GM18870 (cell line): ENCODE measurements at regions not wholly inside any gene's neighbourhood (a gene's known extent, or its start where the extent isn't known, plus 50 kb on each side); places are given as distances from the start of the nearest gene placed in this dataset.
"Not testable (repeated sequence)": the region's sequence is repeated elsewhere in the genome, so short reads cannot be mapped to it uniquely, and the experiment has no call there.

Source experiments
- ATAC-seq: cut with Tn5 transposase; IDR thresholded peaks from one replicate; pipeline ENCODE4 v1.9.1; 2021; ENCODE audit warnings: moderate library complexity; ENCODE audit not compliant: unreplicated experiment

DNA sequence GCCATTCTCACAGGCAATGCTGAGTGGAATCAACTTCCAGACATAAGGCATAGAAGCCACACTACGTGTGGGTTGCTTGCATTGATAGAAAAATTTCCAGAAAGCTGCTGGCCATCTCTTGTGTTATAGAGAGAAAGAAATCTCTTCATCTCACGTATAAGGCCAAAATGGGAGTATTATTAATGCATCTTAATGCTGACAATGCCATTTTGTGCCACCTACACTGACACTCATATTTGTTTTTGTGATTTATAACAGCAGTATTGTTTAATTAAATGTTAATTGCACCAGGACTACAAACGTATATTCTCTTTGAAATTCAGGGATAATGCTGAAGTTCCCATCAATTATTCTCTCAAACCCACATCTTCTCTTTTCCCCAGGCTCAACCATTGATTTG lies 56.1 kb upstream of the TMEM132D start:
- ATAC-seq = no peak

DNA sequence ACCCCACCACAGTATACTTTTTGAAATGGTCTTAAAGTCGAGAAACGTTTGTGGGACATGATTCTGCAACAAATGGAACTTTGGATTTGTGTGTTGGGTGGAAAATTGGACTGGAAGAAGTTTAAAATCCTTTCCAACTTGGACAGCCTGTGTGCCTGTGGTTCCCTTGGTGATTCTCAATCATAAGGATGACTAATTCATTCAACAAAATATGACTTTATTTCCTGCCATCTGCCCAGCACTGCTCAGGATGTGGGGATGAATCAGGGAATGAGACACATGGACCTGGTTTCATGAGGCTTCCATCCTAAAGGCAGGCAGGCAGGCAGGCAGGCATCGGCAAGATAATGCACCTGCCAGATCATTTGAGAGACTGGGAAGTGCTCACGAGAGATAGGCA lies 57.3 kb upstream of the TMEM132D start:
- ATAC-seq = no peak

DNA sequence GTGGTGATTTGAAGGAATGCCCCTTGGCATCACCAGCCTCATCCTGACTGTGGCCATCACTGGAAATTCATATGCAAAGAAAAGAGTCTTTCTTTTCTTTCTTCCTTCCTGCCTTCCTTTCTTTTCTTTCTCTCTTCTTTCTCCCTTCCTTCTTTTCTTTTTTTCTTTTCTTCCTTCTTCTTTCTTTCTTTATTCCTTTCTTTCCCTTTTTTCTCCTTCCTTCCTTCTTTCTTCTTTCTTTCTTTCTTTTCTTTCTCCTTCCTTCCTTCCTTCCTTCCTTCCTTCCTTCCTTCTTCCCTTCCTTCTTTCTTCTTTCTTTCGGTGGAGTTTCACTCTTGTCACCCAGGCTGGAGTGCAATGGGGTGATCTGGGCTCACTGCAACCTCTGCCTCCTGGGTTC lies 58.0 kb upstream of the TMEM132D start:
- no peak for ATAC-seq

DNA sequence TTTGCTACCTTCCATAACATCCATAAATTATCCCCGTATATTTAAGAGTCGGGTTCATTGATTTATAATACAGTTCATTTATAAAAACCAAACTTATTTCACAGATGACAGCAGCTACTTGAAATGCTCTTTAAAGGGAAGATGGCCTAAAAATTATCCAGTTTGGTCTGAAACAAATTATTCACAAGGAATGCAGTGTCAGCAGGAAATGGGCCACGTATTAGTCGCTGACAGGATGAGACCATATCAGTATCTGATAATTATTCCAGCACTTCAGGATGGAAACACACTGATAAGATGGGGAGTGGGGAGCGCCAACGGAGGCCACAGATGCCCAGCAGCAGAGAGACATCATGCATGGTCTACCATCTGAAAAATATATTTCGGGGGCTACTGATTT lies 60.5 kb upstream of the TMEM132D start:
- ATAC-seq = no peak

DNA sequence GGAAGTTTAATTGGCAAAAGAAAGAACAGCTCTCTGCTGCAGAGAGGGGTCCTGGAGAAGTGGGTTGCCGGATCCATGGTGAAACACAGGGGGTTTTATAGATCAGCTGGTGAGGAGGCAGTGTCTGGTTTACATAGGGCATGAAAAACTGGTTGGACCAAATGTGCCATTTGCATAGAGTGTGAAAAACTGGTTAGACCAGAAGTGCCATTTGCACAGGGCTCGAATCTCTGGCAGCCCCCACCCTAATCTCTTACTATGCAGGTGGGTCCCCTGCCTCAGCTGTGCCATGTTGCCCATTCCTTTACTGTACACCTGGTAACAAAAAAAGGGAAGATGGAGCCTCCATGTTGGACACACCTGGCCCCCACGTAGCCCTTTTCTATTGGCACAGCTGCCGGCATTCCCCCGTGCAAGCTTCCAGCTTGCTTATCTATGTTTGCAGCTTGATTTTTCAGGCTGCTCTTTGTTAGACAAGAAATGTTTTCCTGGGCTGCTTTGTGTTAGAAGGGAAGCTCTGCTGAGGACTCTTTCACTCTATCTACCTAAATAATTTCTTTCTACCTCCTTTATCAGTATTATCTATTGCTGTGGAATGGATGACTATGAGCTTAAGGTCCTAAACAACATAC lies 61.1 kb upstream of the TMEM132D start:
- ATAC-seq = no peak

DNA sequence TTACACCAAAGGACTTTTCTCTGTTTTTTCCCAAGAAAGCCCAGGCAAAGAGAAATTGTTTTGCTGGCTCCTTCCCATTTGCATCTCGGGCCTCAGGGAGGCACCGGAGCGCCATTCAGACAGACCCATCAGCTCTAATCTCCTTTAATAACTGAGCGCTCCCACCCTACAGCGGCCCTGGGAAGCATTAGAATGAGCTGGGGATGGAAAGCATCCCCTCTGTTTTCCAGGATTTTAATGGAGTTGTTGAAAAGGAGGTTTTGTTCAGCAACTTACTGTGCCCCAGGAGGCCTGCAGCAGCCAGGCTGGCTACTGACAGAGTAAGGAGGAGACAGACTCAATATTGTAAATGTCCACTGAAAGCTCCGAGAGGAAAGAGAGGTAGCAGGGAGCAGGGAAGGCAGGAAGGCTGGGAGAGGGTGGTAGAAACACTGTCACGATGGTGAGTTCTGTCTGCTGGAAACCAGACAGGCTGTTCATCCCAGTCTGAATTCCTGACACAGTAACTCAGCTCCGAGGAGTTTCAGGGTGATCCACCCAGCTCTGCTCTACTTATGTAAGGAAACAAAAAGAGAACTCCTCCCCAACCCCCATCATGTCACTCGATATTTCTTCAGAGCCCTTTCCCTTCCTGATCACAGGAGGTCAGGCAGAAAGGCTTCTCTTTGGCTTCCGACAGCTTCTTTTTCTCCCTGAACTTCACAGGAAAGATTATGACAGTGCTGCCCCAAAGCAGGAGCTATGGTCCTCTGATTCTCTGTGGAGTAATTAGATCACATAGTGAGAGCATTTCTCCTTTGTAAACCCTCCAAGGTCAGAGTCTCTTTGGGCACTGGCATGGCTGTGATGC lies 62.5 kb upstream of the TMEM132D start:
- ATAC-seq = no peak

DNA sequence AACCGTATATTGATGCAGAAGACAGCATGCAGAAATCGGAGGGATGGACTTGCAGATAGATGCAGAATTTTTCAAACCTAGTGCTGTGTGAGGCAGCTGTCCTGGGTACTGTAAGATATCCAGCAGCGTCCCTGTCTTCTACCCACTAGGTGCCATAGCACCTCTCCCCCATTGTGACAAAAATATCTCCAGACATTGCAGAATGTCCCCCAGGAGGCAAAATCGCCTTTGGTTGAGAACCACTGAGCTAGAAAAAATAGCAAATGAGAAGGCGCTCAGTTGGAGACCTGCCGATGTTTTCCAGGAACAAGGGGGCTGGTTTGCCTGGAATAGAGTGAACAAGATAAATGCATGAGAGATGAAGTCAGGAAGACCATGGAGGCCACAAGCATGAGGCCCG lies 67.9 kb upstream of the TMEM132D start:
- ATAC-seq = no peak

DNA sequence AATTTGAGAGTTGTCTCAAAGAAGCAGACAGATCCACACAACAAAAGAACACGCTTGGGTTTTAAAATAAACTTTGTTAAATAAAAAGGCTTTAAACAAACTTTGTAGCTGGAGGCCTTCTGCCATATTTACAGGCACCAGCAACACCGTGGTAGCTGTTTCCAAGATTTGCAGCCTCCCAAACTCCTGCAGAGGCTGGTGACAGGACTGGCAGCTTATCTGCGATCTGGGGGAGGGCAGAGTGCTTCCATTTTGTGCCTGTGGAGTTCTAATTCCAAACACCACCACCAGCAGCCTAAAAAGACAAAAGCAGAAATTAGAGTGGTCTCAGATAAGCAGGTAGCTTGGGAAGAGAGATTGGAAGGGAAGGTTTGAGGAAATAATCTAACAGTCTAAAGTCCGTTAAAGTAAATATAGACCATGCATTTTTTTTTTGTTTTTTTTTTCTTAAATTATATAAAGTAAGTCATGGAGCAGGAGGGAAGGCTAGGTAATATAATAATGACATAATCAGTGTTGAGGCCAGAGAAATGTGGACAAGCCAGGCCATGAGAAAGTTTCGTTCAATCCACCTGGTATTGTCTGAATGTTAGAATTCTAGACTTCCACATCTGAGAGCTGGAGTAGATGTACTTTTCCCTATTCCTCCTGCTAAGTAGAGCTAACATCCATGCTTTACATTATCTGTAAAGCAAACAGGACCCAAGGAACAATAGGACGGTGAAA lies 69.6 kb upstream of the TMEM132D start:
- no peak for ATAC-seq

DNA sequence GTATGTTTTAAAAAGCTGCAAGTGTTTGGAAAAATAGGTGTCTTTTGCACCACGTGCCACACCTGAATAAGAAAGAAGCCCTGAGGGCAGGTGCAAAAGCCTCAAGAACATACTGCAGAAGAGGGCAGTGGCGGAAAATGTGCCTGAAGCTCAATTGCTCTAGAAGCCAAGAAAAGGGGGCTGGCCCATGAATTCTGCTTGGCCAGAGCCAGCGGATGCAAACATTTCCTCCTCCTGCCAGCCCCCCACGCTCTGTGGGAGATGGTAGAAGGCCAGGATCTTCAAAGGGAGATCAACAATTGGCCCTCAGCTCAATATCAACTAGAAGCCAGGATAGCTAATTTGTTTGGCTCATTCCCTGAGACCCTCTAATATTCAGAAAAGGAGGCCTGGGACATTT lies 80.3 kb upstream of the TMEM132D start:
- no peak for ATAC-seq

DNA sequence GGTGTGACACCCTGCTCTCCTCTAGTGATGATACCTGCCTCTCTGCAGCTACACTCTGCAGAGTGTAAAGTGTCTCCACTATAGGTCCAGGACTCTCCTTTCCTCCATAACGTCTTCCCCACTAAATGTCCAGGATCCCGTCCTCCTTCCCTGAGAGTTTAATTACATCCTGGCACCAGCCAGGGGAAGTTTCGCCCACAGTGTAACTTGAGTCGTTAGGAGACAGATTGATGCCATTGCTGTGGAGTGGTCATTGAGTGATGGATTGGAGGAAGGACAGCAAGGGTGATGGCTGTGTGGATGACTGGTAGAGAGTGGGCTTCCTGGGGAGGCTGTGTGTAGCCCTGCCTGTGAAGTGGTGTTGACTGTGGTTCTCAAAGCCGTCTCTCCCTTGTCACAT lies 84.0 kb upstream of the TMEM132D start:
- ATAC-seq = no peak

DNA sequence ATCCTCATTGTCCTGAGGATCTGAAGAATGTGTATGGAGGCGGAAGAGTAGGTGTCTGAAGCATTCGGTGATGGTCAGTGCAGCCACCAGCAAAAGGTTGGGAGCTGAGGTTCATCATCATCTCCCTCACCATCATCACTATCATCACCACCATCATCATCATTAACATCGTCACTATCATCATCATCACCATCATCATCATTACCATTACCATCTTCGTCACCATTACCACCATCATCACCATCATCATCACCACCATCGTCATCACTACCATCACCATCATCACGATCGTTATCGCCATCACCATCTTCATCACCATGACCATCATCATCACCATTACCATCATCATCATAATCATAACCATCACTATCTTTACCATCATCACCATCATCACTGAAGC lies 90.8 kb upstream of the TMEM132D start:
- ATAC-seq = no peak

DNA sequence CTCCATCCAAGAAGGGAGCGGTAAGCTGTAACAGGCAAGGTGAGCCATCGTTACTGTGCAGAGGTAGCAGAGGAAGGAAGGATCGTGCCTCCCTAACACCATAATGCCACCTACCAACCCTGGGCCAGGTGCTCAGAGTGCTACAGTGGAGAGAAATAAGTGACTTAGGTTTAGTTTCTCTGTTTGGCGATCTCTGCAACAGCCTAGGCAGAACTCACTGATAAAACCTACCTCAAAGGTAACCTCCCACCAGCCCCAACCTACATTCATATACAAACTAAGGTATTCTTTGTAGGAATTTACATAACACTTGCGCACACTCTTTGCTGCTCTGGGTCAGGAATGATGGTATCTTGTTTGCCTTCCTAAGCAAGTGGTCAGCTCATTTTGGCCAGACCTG lies 93.4 kb upstream of the TMEM132D start:
- no peak for ATAC-seq

DNA sequence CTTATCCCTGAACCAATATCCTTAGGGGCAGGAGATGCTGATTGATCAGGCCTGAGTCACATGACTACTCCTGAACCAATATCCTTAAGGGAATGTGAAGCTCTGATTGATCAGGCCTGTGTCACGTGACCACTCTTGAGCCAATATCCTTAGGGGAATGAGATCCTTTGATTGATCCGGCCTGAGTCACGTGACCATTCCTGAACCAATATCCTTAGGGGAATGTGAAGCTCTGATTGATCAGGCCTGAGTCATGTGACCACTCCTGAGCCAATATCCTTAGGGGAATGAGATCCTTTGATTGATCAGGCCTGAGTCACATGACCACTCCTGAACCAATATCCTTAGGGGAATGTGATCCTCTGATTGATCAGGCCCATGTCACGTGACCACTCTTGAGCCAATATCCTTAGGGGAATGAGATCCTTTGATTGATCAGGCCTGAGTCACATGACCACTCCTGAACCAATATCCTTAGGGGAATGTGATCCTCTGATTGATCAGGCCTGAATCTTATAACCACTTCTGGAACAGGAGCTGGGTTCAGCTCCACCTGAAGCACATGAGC lies 100.6 kb upstream of the TMEM132D start:
- ATAC-seq = not testable (repeated sequence)

DNA sequence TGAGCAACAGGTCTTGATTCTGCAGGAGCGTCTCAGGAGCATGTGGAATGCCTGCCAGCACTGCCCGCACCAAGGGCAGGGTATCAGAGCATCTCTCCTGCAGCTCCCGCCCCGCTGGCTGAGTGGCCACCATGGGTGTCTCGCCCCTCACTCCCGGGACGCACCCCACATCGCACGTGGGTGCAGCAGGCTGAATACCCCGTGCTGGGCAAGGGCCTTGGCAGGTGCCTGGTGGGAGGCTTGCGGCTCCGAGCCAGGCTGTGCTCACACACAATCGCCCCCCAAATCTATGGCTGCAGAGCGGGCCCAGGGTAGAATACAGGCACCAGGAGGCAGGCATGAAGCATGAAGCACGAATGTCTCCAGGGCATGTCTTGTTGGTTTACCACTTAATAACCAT lies 103.9 kb upstream of the TMEM132D start:
- no peak for ATAC-seq

DNA sequence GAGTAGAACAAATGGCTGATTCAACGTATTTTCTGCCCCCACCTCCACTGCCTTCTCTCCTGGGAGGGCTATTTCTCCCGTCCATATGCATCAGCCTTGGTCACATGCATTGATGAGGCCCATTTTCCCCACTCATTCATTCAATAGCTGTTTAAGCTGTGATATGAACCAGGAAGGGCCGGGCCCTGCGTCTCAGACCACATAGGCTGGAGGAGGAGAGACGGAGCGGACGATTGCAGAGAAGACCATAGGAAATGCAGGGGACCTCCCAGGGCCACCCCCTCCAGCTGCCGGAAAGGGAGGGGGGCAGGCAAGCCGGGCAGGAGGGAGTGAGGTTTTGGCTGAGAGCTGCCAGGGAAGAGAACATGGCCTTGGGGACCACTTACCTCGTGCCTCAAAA lies 104.4 kb upstream of the TMEM132D start:
- no peak for ATAC-seq

DNA sequence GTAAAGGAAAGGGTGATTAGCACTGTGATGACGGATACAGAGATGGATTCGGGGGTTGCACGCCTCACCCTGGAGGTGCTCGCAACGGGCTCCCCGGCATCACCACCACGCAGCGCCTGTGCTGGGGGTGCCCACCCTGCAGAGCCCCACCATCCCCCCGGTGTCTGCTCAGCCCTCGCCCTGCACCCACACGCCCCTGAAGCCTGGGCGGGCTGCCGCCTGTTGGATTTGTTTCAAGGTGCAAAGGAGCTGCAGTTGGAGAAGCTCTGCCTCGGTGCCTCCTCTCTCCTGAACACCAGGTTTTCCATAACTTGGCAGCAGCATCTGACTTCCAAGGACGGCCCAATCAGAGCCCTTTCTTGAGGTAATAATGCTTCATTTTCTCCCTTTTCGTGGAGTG lies 106.1 kb upstream of the TMEM132D start:
- no peak for ATAC-seq

DNA sequence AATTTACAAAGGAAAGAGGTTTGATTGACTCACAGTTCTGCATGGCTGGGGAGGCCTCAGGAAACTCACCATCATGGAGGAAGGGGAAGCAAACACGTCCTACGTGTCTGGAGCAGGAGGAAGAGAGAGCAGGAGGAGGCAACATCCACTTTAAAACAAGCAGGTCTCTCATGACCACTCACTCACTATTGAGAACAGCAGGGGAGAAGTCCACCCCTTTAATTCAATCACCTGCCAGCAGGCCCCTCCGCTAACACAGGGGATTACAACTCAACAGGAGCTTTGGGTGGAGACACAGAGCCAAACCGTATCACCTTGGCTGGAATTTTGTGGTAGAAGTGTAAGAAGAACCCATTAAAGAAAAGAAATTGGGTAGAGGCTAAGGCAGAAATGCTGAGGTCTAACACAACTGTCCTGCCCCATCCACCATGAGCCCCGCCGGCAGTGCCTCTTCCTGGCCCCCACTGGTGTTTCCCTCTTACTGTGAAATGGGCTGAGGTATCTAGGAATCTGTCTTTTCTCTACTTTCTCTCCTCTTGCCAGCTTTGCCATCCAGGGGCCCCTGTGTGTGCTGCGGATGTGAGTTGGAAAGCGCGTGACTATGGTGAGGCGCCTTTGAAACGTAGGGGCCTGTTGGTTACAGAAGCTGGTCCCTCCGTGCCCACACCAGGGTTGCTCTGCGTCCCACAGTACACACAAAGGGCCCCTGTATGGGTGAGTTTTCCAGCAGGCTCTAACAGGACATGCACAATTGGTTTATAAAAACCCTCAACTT lies 108.0 kb upstream of the TMEM132D start:
- no peak for ATAC-seq

DNA sequence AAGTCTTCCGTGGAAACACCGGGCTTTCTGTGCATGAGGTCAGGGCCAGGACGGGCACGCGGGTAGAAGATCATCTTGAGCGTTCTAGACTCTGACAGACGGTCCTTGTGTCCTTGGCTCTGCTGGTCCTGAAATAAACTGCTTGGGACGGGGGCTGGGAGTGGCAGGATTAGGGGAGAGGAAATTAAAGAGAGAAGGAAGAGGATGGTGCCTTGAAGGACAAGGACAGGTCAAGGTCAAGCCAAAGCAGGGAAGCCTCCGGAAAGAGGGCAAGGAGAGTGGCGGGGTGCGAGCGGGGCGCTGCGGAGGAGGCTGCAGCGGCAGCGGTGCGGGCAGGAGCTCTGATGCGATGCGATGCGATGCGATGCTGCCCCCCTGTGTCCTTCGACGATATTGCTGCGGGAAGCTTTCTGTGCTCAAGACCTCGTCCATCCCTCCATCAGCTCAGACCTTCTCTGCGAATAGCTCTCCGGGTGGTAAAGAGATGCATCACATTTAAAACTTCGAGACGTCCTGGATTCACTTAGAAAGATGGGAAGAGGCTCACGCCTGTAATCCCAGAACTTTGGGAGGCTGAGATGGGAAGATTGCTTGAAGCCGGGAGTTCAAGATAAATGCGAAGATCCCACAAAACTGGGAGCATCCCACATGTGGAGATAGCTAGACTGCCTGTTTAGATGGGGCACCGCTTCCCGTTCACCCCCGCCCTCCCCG lies 110.1 kb upstream of the TMEM132D start:
- peak; percentile 61 for ATAC-seq

DNA sequence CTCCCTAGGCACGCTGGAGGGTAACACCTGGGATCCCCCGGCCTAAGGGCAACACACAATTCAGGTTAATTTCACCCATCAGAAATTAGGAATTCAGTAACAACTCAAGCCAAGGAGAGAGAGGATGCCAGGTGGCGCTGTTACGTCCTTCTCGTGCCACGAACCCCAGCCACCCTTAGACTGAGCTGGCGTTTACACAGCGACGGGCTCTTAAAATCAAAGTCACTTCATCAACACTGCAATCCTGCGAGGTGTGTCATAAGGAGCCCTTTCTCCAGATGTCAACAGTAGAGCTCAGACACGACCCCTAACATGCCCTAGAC lies 110.6 kb upstream of the TMEM132D start:
- ATAC-seq = no peak

DNA sequence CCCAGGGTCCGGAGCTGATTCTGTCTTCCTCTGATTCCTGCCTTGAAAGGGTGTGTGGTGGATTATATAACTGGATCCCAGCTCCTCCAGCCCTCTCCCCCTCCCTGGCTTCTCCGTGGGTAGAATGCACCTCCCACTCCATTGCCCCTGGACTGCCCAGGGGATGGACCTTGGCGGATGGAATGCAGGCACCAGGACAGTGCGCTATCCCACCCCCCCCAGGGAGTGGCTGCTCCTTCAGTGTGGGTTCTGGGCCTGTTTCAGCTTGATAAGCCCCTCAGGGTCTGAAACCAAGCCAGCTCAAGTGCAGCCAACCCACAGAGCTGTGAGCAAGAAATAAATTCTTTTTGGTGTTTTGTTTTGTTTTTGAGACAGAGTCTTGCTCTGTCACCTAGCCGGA lies 112.4 kb upstream of the TMEM132D start:
- ATAC-seq = no peak
